ENCODE measurements at regions not wholly inside any gene's neighbourhood (a gene's known extent, or its start where the extent isn't known, plus 50 kb on each side); places are given as distances from the start of the nearest gene placed in this dataset.

DNA sequence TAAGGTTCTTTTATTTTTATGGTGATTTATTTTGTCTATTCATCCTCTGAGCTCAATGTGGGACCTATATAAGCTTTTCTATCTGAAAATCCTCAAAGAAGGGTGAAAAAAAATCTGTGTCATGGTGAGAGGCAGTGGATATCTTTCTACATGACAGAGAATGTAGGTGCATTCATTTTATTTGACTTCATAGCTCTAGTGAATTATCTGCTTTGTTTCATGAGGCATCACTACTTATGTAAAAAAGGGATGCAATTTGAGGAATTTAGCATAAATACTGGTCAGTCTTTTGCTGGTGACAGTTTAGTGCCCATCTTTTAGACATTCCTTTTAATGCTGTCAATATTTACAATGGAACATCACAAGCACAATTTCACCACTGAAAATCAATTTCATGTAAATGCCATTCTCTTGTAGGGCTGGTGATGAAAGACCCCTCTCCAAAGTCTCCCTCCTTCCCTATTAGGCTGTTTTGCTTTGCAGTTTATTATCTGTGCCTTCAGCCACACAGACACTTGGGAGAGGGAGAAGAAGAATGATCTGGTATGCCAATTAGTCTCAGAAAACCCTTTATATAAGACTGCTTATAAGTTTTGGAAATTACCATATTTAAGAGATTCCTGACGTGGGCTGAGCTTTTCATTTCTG is 148.3 kb upstream of the NXPH2 start:
- TF ChIP-seq EZH2 (IDR thresholded peaks at IDR 0.05; ENCODE audit: borderline replicate concordance, low read depth, low read length, severe bottlenecking) (no peak), MYC (IDR thresholded peaks at IDR 0.05; ENCODE audit: low read depth, low read length) (no peak), POLR2A (IDR thresholded peaks at IDR 0.05; ENCODE audit: low read depth, low read length) (no peak), POLR2AphosphoS5 (IDR thresholded peaks at IDR 0.05; ENCODE audit: insufficient read depth, low read depth, low read length) (no peak), JUN (IDR thresholded peaks at IDR 0.05; ENCODE audit: borderline replicate concordance, insufficient read depth, insufficient read length, low read depth) (no peak), FOS (IDR thresholded peaks at IDR 0.05; ENCODE audit: borderline replicate concordance, insufficient read depth, low read length) (no peak)
- TF ChIP-seq, protein P1, sequence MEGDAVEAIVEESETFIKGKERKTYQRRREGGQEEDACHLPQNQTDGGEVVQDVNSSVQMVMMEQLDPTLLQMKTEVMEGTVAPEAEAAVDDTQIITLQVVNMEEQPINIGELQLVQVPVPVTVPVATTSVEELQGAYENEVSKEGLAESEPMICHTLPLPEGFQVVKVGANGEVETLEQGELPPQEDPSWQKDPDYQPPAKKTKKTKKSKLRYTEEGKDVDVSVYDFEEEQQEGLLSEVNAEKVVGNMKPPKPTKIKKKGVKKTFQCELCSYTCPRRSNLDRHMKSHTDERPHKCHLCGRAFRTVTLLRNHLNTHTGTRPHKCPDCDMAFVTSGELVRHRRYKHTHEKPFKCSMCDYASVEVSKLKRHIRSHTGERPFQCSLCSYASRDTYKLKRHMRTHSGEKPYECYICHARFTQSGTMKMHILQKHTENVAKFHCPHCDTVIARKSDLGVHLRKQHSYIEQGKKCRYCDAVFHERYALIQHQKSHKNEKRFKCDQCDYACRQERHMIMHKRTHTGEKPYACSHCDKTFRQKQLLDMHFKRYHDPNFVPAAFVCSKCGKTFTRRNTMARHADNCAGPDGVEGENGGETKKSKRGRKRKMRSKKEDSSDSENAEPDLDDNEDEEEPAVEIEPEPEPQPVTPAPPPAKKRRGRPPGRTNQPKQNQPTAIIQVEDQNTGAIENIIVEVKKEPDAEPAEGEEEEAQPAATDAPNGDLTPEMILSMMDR (IDR thresholded peaks at IDR 0.05; ENCODE audit: extremely low read depth in 1 of 2, insufficient read depth in 1 of 2, low read depth in 1 of 2, low read length in 2 of 2) = no peak
- TF ChIP-seq, protein P2, sequence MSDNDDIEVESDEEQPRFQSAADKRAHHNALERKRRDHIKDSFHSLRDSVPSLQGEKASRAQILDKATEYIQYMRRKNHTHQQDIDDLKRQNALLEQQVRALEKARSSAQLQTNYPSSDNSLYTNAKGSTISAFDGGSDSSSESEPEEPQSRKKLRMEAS (IDR thresholded peaks at IDR 0.05; ENCODE audit: insufficient read depth, insufficient read length) = no peak
